ENCODE measurements at regions not wholly inside any gene's neighbourhood (a gene's known extent, or its start where the extent isn't known, plus 50 kb on each side); places are given as distances from the start of the nearest gene placed in this dataset.

DNA sequence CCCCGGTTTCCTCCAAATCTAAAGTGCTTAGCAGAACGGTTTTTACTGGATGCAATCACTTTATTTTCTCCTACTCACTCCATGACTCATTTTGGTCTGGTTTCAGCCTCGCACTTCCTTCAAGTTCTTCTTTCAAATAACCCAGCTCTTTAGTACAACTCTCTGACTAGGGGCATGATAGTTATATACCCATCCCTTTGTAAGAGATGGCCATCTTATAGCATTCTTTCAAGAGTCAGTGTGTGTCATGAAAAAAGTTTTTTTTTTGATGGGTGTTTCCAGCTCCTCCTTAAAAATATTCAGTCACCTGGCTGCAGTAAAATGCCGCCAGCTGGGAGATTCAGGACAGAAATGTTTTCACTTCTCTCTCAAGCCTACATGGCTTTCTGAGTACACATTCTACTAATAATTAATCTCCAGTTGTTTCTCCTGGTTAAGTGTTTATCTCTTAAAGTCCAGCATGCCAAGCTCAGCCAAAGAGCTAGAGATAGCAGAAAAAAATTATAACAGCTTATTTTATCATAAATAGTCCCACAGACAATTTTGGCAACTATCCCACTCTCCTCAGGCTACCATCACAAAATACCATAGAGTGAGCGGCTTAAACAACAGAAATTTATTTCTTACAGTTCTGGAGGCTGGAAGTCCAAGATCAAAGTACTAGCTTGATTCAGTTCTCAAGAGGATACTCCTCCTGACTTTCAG, 139.3 kb downstream of the GASK1B start:
- TF ChIP-seq POLR2A (IDR thresholded peaks at IDR 0.05) (no peak), POLR2AphosphoS5 (IDR thresholded peaks at IDR 0.05) (no peak)
- TF ChIP-seq, protein P1, sequence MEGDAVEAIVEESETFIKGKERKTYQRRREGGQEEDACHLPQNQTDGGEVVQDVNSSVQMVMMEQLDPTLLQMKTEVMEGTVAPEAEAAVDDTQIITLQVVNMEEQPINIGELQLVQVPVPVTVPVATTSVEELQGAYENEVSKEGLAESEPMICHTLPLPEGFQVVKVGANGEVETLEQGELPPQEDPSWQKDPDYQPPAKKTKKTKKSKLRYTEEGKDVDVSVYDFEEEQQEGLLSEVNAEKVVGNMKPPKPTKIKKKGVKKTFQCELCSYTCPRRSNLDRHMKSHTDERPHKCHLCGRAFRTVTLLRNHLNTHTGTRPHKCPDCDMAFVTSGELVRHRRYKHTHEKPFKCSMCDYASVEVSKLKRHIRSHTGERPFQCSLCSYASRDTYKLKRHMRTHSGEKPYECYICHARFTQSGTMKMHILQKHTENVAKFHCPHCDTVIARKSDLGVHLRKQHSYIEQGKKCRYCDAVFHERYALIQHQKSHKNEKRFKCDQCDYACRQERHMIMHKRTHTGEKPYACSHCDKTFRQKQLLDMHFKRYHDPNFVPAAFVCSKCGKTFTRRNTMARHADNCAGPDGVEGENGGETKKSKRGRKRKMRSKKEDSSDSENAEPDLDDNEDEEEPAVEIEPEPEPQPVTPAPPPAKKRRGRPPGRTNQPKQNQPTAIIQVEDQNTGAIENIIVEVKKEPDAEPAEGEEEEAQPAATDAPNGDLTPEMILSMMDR (IDR thresholded peaks at IDR 0.05), result no peak

All from upper lobe of left lung (tissue), 4 donors.